HuH-7.5 (cell line): ENCODE measurements at regions not wholly inside any gene's neighbourhood (a gene's known extent, or its start where the extent isn't known, plus 50 kb on each side); places are given as distances from the start of the nearest gene placed in this dataset.

Experiments
- DNase-seq: peaks from one replicate; pipeline ENCODE4 v3.0.0; 2011; ENCODE audit warnings: low spot score

DNA sequence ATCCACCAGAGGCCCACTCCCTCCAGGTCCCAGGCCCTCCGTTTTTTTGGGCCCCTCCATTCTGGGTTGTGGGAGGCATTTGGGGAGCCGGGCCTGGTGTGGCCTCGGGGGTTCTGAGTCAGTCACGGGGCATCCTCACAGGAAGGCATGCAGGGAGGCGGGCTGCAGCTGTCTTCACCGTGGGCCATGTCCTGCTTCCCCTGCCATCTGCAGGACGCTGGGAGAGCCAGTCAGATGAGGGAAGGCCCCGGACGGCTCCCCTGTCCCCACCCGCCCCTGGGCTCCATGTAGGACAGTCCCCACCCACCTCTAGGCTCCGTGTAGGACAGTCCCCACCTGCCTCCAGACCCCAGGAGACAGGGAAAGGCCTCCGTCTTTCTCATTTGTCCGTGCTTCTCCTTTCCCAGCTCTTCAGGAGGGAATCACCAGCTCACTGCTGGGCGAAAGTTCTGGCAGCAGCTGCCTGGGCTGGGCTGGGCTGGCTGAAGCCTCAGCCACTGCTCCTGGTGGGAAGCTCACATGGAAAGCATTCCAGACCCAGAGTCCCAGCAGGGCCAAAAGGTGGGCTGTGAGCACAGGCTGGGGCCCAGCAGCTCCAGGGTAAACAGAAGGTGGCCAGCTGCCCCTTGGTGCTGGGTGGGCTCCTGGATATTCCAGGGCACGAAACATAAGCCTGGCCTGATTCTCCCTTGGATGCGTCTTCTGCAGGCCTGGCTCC, 217.8 kb downstream of the KIF26A start:
- DNase-seq, result no peak

DNA sequence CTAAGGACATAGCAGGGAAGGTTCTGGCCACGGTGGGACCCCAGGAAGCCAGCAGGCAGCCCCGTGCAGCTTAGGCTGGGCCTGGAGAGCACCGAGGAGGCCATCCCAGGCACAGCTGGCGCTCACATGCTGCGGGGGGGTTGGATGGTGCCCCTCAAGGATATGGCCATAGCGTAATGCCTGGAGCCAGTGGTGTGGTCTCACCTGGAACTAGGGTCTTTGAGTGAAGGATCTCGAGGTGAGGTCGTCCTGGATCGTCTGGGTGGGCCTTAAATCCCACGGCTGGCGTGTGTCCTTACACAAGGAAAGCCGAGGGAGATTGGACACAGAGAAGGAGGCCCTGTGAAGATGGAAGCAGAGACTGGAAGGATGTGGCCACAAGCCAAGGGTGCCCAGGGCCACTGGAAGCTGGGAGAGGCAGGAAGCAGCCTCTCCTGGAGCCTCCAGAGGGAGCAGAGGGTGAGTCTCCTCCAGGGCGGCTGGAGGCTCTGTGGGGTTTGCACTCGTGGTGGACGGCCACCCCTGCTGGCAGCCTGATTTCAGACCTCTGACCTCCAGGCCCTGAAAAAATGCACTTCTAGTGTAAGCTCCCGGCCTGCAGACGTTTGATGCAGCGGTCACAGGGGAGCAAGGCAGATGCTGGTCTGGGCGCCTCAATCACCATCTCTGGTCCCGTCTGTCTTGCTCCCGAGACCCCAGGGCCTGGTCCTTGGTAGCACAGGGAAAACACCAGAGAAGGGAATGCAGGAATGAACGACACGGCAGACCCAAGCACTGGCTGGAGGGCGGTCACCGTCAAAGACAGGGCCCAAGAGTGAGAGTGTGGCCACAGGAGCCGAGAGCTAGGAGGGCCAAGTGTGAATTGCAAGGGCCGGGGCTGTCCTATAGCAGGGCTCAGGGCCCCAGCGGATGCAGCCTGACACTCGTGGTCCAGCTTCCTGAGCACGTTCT, 218.6 kb downstream of the KIF26A start:
- DNase-seq, result no peak

- DNase-seq, result no peak
Observed at GRCh38 chr14:104357689-104358527, 219.5 kb downstream of the KIF26A start.

- no peak for DNase-seq
Observed at GRCh38 chr14:104358528-104359300, 220.3 kb downstream of the KIF26A start.

GRCh38 chr14:104359301-104359968, 220.1 kb upstream of the C14orf180 start:
- no peak for DNase-seq

DNA sequence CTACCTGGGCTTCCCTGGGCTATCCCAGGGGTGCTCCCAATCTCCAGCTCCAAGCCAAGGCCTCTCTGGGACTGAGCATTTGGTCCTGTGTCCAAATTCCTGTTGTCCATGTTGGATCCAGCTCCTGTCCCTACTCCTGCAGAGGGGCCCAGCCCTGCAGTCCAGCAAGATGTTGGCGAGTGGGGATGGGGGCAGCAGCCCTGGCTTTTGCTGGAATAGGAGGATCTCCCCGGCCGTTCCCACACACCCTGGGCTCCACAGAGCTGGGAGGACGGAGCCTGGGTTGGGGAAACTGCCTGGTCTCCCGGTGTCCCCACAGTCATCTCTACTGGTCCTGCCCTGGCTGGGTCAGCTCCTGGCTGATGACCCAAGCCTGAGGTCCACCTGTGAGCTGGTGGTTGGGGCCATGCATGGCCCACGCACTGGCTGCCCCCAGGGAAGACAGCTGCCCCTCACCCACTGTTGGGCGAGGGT, 219.6 kb upstream of the C14orf180 start:
- no peak for DNase-seq

- no peak for DNase-seq
Observed at GRCh38 chr14:104360501-104360900, 219.1 kb upstream of the C14orf180 start.

GRCh38 chr14:104361101-104361591, 218.4 kb upstream of the C14orf180 start:
- DNase-seq, result no peak

- no peak for DNase-seq
Observed at GRCh38 chr14:104361921-104362681, 217.5 kb upstream of the C14orf180 start.

DNA sequence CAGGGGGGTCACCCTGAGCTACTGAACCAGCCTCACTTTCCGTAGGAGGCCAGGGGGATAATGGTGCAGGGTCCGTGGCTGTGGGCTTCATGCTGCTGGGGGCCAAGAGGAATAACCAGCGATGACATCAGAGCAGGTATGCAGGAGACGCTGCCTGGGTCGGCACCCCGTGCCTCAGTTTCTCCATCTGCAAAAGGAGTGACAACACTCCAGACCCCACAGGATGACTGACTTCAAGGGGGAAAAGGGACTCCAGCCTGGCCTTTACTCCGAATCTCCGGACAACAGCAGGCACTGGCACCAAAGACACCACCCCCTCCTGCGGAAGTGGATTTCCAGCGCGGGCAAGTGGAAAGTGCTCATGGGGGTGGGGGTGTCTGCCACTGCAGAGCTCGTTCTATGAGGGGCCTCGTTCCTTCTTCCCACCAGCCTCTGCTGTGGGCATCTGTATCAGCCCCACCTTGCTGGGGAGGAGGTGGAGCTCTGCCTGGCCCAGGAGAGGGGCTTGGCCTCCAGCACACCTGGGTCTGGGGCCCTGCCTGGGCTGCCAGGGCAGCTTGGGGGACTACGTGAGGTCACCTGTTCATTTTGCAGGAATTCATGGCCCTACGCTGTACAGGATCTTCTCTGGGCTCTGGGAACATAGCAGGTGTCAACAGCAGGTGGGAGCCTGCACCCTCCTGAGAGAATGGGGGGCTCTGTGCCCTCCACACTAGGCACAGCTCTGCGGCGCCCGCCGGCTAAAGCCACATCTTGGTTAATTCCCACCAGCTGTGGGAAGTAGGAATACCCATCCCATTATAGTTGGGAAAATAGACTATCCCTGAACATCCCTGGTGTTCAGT, 216.6 kb upstream of the C14orf180 start:
- DNase-seq, result no peak

DNA sequence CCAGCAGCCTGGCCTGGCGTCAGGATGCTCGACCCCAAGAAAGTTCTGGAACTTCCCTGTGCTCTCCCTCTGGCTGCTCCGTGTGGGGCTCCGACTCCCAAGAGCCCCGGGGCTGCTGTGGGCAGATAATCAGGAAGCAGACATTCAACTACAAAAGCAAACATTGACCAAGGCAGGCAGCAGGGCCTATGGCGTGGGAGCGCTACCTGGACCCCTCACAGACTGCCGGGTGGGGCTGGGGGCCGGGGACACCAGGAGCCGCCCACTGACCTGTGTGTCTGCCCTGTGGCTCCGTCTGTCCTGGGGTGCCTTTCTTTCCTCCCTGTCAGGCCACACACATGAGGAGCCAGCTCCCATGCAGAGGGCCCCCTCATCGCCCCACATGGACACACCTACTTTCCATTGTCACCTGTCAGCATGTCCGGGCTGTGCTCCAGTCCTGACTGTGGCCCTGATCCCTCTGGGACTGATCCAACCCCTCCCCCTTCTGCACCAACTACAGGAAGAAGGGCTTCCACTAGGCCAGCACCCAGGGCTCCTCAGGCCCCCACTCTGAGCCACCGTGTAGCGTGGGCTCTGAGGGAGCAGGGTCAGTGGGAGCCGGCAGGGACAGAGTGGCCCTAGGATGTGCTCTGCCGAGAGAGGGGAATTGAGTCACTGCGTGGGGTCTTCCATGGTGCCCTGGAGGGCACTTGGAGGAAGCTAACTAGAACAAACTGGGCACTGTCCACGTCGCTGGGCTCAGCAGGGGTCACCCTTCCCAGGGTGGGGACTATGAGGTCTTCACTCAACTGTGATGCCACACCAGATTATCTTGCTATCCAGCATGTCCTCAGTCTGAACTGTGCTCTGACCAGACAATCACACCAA, 215.4 kb upstream of the C14orf180 start:
- DNase-seq, result no peak

- no peak for DNase-seq
Observed at GRCh38 chr14:104364830-104365229, 214.7 kb upstream of the C14orf180 start.

- DNase-seq, result no peak
Observed at GRCh38 chr14:104366931-104367865, 212.4 kb upstream of the C14orf180 start.

- DNase-seq, result no peak
Observed at GRCh38 chr14:104367866-104368750, 211.5 kb upstream of the C14orf180 start.

DNA sequence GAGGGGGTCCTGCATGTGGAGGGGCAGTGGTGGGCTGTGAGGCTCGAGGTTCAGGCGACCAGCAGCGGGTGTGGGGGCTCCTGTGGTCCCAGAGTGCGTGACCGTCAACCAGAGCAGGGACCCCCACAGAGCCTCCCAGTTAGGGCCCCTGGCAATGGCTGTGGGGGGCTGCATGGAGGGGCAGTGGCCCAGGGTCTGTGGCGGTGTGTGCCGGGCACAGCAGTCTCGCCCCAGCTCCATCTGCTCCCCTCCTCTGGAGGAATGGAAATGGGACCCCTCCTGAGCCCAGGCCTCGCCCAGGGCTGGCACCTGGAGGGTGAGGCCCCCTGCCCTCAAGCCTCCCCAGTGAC, 210.8 kb upstream of the C14orf180 start:
- DNase-seq, result no peak

- DNase-seq, result no peak
Observed at GRCh38 chr14:104369208-104369607, 210.4 kb upstream of the C14orf180 start.
